Activated naive CD4-positive, alpha-beta T cell treated with anti-CD3 and anti-CD28 coated beads, Interleukin-2, amount 50 U/mL, for 72 hours (primary cell): ENCODE measurements at regions not wholly inside any gene's neighbourhood (a gene's known extent, or its start where the extent isn't known, plus 50 kb on each side); places are given as distances from the start of the nearest gene placed in this dataset.
"Not testable (repeated sequence)": the region's sequence is repeated elsewhere in the genome, so short reads cannot be mapped to it uniquely, and the experiment has no call there.

Experiments used
- ATAC-seq, 2 donors: fragments of 150-1000 bp; cut with Tn5 transposase; 2 replicates each; pipeline ENCODE4 v1.10.0; 2021; ENCODE audit warnings: mild to moderate bottlenecking in 2 of 2, moderate library complexity in 2 of 2
- DNase-seq, 2 donors: peaks; one replicate each; pipeline ENCODE4 v3.0.0; 2021 to 2022; ENCODE audit warnings: low spot score in 2 of 2
- H3K27ac Mint-ChIP-seq, 2 donors: one replicate each; pipeline ENCODE4 v1.8.0; 2022; ENCODE audit warnings: mild to moderate bottlenecking in 2 of 2, mixed read lengths in 2 of 2
- H3K36me3 Mint-ChIP-seq, 2 donors: one replicate each; pipeline ENCODE4 v1.8.0; 2022; ENCODE audit warnings: mixed read lengths in 2 of 2
- H3K9me3 Mint-ChIP-seq, 2 donors: one replicate each; pipeline ENCODE4 v1.8.0; 2022; ENCODE audit warnings: mixed read lengths in 2 of 2

DNA sequence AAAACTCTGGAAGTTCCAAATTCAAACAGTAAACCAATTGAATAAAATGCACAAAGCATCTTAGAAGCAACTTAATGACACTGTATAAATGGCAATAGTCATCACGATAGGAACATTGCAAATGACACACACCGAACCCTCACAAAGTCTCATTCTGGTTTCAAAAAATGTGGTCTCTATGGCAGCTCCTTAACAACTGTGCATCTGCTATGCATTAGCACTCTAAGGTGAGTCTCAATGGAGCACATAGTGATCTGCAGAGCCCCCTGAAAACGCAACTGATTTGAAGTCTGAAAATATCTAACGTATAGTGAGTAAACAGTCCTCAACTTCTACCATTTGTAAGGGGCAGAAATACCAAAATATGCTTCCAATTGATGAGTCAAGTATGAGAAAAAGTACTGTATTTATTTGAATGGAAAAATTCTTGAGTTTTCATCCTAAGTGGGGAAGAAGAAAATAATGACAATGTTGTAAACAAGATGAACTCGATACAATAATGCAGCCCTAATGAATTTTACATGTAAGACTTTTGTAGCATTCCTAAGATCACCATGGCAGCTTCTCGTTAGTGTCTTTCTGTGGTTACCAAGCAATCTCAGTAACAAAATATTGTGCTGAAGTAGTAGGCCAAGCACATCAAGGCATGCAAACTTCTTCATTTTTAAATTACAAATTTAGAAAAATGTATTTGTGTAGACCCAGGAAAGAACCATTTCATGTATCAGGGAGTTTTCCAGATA, 517.5 kb upstream of the FAM174A start:
- no peak overlapping the region for H3K27ac Mint-ChIP-seq
- DNase-seq (no peak), ATAC-seq (no peak)
- peaks cover 0 to 4% of the 10 kb centered on the region in 2 donors for H3K9me3 Mint-ChIP-seq
- no peaks in the 10 kb centered on the region for H3K36me3 Mint-ChIP-seq

DNA sequence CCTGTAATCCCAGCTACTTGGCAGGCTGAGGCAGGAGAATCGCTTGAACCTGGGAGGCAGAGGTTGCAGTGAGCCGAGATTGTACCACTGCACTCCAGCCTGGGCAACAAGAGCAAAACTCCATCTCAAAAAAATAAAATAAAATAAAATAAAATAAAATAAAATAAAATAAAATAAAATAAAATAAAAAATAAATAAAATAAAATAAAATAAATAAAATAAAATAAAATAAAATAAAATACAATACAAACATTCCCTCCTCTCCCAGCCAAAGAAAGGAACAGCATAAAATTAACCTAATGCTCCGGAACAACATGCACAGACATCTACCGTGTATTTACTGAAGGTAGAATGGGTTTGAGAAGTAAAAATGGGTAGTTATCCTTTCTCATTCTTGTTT, 521.9 kb upstream of the FAM174A start:
- H3K36me3 Mint-ChIP-seq, ATAC-seq, H3K9me3 Mint-ChIP-seq, DNase-seq, H3K27ac Mint-ChIP-seq: not testable (repeated sequence)

DNA sequence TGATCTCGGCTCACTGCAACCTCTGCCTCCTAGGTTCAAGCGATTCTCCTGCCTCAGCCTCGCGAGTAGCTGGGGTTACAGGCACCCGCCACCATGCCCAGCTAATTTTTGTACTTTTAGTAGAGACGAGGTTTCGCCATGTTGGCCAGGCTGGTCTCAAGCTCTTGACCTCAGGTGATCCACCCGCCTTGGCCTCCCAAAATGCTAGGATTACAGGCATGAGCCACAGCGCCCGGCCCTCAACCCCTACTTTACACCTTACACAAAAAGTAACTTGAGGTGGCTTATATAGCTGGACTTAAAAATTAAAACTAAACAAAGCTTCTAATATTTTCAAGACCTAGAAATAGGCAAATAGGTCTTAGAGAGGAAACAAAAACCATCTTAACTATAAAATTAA, 524.0 kb upstream of the FAM174A start:
- DNase-seq, H3K27ac Mint-ChIP-seq, H3K9me3 Mint-ChIP-seq, H3K36me3 Mint-ChIP-seq, ATAC-seq: not testable (repeated sequence)

DNA sequence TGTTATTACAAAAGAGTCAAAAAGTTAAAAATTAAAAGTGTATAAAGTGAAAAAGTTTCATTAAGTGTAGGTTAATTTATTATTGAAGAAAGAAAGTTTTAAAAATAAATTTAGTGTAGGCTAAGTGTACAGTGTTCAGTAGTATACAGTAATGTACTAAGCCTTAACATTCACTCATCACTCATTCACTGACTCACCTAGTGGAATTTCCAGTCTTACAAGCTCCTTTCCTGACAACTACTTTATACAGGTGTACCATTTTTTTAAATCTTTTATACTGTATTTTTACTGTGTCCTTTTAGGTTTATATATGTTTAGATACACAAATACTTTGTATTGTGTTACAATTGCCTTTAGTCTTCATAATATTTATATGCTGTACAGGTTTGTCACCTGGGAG, 530.2 kb upstream of the FAM174A start:
- peaks cover 0 to 7% of the 10 kb centered on the region in 2 donors for H3K9me3 Mint-ChIP-seq
- no peak for DNase-seq
- no peak for ATAC-seq
- H3K36me3 Mint-ChIP-seq = no peaks in the 10 kb centered on the region
- no peak overlapping the region for H3K27ac Mint-ChIP-seq

DNA sequence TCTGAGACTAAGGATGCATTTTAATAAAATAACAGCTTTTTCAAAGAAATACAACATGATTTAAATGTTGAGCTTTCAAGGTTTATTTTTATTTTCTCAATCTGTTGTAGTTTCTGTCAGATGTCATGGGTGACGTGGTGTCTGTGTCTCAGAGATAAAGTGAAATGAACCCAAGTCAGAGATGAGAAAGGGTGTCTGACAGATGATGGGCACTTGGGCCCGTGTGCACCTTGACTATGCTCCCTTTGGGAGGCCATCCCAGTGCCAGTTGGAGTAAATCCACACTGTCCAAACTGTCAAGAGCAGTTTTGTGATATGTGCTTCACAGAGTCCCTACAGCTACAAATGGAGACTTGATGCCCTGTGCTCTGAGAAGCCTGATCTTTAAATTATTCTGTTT, 536.9 kb upstream of the FAM174A start:
- no peaks in the 10 kb centered on the region for H3K36me3 Mint-ChIP-seq

DNA sequence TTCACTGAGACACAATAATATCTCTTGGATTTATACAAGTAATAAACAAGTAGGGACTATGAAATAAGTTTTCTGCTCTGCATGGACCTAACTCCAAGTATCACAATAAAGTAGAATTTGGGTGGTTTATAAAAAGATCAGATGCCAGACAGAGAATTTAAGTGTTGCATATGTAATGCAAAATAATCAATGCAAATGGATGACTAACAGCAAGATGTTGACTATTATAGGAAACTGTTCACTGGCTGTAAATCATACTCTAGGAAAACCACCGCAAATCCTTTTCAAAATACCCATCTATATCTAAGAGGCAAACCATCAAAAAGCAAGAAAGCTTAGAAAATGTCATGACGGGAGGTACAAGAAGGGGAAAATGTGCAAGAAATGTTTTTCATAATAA, 539.8 kb upstream of the FAM174A start:
- peaks cover 7 to 9% of the 10 kb centered on the region in 2 donors for H3K9me3 Mint-ChIP-seq
- H3K27ac Mint-ChIP-seq = no peak overlapping the region
- no peaks in the 10 kb centered on the region for H3K36me3 Mint-ChIP-seq
- no peak for DNase-seq
- ATAC-seq = no peak

More for the DNA sequence above, 536.9 kb upstream of the FAM174A start:
- ATAC-seq = no peak
- DNase-seq = no peak
- peaks cover 6 to 10% of the 10 kb centered on the region in 2 donors for H3K9me3 Mint-ChIP-seq
- H3K27ac Mint-ChIP-seq = no peak overlapping the region

DNA sequence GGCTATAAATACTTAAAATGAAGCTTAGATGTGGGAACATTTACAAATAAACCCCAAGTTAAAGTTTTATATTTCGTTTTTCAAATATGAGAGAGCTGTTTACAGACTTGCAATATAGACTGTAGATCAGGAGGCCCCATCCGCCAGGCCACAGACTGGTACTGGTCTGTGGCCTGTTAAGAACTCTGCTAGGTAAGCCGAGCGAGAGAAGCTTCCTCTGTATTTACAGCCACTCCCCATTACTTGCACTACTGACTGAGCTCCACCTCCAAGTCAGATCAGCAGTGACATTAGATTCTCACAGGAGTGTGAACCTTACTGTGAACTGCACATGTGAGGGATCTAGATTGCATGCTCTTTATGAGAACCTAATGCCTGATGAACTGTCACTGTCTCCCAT, 561.4 kb upstream of the FAM174A start:
- no peak overlapping the region for H3K27ac Mint-ChIP-seq
- no peaks in the 10 kb centered on the region for H3K36me3 Mint-ChIP-seq

DNA sequence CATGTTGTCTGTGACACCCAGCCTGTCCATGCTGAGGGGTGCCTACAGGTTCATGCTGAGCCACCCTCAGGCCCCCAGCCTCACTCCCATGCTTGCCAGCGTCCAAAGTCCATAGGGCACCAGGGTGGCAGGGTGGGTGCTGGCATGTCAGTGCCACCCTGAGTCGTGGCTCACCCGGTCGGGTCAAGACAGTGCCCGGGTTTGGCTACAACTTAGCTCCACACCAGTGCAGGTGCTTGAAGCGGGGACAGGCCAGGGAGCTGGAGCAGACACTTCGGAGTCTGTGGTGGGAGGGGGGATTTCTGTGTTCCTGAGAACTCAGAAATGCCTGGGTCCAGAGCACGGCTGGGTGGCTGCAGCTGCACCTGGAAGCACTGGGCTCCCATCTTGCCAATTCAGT, 579.2 kb upstream of the FAM174A start:
- DNase-seq = no peak
- no peak for ATAC-seq
- Mint-ChIP-seq H3K9me3 (peaks cover 0 to 13% of the 10 kb centered on the region in 2 donors), H3K27ac (no peak overlapping the region), H3K36me3 (no peaks in the 10 kb centered on the region)

More for the DNA sequence above, 561.4 kb upstream of the FAM174A start:
- no peak for DNase-seq
- ATAC-seq = no peak
- H3K9me3 Mint-ChIP-seq = no peaks in the 10 kb centered on the region

DNA sequence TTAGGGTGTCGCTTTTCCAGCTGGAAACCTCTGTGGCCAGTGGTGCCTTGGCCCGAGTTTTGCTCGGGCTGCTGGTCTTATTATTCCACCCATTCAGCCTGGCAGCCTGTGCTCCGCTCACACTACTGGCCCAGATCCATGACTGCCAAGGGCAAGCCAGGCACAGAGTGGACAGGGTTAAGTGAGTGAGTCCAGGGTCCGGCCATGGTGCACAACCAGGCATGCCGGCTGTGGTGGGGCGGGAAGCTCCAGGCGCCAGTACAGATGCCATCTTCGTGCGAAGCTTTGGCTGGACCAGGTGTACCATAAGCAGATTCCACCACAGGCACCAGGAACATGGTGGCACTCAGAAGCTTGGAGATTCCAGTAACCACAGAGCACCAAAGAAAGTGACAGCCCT, 580.2 kb upstream of the FAM174A start:
- Mint-ChIP-seq H3K27ac (no peak overlapping the region), H3K9me3 (peaks cover 0 to 6% of the 10 kb centered on the region in 2 donors), H3K36me3 (no peaks in the 10 kb centered on the region)
- no peak for ATAC-seq
- DNase-seq = no peak

DNA sequence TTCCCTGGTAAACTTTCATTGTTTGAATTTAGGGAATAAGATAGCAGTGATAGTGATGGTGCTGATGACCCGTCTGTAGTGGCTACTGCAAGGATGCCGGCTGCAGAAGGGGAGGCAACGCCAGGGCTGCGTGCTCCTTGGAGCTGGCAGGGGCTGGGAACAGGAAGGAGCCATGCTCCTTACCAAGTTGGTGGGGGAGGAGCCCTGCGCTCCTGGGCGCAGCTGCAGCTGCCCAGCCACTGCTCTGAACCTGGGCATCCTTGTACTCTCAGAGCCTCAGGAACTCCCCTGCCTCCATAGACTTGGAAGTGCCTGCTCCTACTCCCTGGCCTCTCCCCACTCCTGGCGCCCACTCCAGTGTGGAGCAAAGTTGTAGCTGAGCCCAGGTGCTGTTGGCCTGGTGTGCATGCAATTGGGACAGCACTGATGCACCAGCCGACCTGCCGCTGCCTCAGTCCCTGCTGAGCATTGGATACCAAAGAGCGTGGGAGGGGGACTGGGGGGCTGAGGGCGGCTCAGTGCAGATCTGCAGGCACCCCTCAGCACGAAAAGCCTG, 585.1 kb upstream of the FAM174A start:
- ATAC-seq = no peak

DNA sequence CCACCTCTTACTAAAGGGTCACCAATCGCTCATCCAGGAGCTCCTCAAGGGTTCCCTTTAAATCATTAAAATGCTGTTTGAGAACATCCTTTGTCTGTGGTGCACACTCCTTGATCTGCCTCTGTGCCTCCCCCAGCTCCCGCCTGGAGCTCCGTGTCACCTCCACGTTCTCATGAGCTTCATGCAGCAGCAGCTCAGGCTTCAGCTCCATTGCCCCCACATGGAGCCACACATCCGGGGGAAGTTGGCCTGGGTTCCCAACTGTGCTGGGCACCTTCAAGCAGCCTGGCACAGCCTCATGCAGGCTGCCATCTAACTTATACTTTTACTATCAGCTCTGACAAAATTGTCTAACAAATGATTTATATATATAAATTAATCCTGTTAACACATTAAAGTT, 585.8 kb upstream of the FAM174A start:
- Mint-ChIP-seq H3K9me3 (no peaks in the 10 kb centered on the region), H3K36me3 (no peaks in the 10 kb centered on the region), H3K27ac (no peak overlapping the region)
- ATAC-seq (no peak), DNase-seq (no peak)

More for the DNA sequence above, 585.1 kb upstream of the FAM174A start:
- Mint-ChIP-seq H3K27ac (no peak overlapping the region), H3K9me3 (no peaks in the 10 kb centered on the region), H3K36me3 (no peaks in the 10 kb centered on the region)
- DNase-seq = no peak

DNA sequence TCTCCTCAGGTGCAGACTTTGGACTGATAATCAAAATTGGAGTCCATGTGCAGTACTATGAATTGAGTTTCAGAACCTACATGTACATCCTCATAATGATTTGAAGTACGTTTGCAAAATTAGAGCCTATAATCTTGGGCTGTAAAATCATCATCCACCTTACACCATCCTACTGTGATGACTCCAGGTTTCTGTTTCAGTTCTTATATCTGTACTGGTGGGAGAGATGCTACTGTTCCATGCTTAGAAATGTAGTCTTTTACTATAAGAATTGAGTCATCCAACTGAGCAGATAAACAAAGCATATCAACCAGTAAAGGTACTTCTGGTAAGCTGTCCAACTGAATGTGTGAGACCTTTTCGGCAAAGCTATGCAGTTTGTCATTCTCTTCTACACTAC, 586.3 kb upstream of the FAM174A start:
- ATAC-seq (no peak), DNase-seq (no peak)
- no peaks in the 10 kb centered on the region for H3K9me3 Mint-ChIP-seq
- H3K36me3 Mint-ChIP-seq = no peaks in the 10 kb centered on the region
- H3K27ac Mint-ChIP-seq = no peak overlapping the region

DNA sequence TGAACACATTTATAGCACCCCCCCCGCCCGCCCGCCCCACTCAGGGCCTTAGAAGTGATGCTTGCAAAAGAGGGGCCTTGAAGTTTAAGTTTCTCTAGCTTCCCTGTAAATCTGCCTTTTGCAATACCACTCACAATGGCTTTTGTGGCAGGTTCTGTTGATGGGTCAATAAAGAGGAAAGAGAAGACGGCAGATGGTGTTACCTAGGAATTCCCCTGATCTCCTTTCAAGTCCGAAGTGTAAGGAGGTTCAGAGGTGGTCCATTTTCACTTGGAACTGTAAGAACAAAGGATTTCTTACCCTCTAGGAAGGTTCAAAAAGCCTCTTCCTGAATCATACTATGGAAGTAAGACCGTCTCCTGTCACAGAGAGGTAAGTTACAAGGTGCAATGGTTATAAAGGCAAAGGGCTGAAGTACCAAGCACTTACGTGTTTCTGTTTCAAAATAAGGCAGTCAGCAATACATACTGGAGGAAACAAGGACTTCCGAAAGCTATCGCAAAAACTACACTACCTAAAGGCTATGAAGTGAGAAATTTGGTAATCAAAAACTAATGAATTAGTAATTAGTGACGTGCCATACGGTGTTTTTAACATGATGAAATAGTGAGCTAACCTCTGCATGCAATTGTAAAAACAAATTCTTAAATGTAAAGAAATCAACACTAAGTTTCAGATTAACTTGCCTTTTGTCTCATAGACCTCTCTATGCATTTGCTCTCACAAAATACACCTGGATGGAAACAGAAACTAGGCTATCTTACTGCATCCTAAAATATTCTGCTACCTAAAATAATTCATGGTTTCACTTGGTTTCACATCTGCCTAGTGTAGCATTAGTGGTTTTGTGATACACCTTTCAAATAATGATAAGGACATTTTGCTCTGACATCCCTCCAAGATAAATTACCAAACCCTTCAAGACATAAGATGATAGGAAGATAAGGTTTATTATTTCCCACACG, 589.4 kb upstream of the FAM174A start:
- no peaks in the 10 kb centered on the region for H3K36me3 Mint-ChIP-seq
- DNase-seq = no peak
- ATAC-seq = no peak
- H3K27ac Mint-ChIP-seq = no peak overlapping the region
- H3K9me3 Mint-ChIP-seq = no peaks in the 10 kb centered on the region

DNA sequence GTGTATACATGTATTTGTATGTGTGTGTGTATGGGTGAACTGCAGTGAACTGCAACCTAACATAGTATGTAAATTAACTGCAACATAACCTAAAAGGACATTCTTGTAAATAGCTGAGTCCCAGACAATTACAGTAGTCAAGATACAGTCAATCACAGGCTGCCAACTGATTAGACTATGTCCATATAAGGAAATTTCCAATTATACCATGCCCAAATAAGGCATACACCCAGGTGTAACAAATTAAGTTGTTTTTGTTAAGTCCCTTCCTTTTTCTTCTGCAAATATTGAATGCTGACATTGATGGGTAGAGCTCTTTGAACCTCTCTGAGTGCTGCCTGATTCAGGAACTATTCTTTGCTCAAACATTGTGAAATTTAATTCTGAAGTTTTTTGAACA, 594.6 kb upstream of the FAM174A start:
- no peak for DNase-seq
- no peak for ATAC-seq
- Mint-ChIP-seq H3K27ac (no peak overlapping the region), H3K9me3 (no peaks in the 10 kb centered on the region), H3K36me3 (no peaks in the 10 kb centered on the region)

DNA sequence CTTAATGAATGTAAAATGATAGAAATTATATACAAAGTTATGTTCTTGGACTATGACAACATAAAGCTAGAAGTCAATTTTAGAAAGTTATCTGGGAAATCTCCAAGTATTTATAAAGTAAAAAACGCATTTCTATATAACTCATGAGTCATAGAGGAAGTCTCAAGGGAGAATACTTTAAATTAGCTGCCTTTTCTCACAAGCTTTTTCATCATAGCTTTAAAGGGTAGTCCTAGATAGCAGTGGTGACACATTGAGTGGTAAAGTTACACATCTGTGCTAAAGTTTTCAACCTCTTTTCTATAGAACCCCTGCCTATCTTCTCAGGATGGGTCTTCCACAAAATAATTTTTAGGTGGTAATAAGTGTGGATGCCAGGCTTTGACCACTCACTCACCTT, 598.3 kb upstream of the FAM174A start:
- no peak for ATAC-seq
- Mint-ChIP-seq H3K27ac (no peak overlapping the region), H3K36me3 (no peaks in the 10 kb centered on the region), H3K9me3 (peaks cover 0 to 3% of the 10 kb centered on the region in 2 donors)
- no peak for DNase-seq

DNA sequence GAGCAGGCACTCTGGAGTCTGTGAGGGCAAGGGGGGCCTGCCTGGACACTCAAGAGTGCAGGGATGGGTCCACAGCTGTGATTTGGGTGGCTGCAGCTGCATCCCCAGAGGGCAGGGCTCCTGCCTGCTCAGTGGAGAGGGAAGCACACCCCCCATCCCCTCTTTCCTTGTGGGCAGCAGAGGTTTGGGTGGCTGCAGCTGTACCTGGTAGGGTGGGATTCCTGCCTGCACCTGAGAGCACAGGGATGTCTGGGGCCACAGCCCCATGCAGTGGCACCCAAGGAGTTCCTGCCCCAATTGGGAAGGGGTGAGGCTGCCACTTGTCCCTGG, 605.4 kb upstream of the FAM174A start:
- no peak for DNase-seq
- H3K27ac Mint-ChIP-seq = no peak overlapping the region
- no peak for ATAC-seq
- H3K36me3 Mint-ChIP-seq = no peaks in the 10 kb centered on the region
- H3K9me3 Mint-ChIP-seq = no peaks in the 10 kb centered on the region

DNA sequence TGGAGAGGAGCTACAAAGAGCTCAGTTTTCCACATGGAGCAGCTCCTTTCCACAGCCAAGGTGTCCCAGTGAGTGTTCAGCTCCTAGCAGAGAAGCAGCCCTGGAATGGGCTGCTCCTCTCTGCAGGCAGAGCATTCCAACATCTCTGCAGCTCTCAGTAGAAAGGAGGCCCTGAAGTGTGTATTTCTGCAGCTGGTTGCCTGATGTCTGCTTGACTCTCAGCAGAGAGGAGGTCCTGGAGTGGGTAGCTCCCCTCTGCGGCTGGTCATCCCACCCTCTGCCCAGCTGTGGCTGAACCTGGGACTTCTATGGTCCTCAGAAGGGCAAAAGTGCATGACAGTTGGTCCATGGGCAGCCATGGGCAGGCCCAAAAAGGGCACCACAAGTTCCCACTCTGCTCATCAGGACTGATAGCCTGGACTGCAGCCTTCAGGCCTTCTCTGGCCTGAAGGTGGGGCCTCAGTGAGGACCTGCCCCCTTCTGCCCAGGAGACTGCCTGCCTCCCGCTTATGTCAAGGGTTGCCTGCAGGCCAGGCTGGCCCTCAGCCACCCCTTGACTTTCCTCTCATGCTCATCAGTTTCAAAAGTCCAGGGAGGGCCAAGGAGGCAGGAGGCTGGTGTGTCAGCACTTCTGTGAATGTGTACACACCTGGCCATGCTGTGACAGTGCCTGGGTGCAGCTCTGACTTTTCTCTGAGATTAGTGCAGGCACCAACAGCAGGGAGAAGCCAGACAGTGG, 605.9 kb upstream of the FAM174A start:
- no peak for DNase-seq
- Mint-ChIP-seq H3K9me3 (no peaks in the 10 kb centered on the region), H3K27ac (no peak overlapping the region), H3K36me3 (no peaks in the 10 kb centered on the region)
- ATAC-seq = no peak
